Ovary (tissue), 3 donors: ENCODE measurements at regions not wholly inside any gene's neighbourhood (a gene's known extent, or its start where the extent isn't known, plus 50 kb on each side); places are given as distances from the start of the nearest gene placed in this dataset.

ENCODE experiments used
- POLR2A ChIP-seq: fragments of 450-650 bp; IDR thresholded peaks from one replicate; pipeline ENCODE4 v1.6.1; 2017; ENCODE audit warnings: antibody characterized with exemption, mild to moderate bottlenecking, moderate library complexity
- TF ChIP-seq, protein P1 (sequence below), 3 donors: fragments of 450-650 bp in 2 of 3; fragments of 200-600 bp in 1 of 3; IDR thresholded peaks; one replicate each; pipeline versions ENCODE4 v1.5.1 to v1.8.0; 2016 to 2022; ENCODE audit warnings: antibody characterized with exemption in 3 of 3, mild to moderate bottlenecking in 1 of 3
- donor health status: DM: no; HTN: no; CAD: no.

DNA sequence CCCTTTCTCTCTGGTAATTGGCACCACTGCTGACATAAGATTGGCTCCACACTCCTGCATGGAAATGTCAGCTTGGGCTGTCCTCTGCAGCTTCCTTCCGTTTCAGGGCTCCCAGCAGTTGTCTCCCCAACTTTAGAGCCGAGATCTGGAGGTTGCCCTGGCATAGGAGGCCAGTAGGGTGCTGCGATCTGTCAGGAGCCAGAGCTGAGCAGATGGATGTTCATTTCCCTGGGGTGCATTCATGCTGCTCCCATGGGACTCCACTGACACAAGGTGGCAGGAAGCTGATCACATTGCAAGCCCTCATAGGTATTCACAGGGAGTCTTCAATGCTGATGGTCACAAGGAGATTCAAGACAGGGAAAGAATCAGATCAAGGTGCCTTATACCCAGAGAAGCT lies 116.6 kb upstream of the RAI2 start:
- TF ChIP-seq, protein P1, sequence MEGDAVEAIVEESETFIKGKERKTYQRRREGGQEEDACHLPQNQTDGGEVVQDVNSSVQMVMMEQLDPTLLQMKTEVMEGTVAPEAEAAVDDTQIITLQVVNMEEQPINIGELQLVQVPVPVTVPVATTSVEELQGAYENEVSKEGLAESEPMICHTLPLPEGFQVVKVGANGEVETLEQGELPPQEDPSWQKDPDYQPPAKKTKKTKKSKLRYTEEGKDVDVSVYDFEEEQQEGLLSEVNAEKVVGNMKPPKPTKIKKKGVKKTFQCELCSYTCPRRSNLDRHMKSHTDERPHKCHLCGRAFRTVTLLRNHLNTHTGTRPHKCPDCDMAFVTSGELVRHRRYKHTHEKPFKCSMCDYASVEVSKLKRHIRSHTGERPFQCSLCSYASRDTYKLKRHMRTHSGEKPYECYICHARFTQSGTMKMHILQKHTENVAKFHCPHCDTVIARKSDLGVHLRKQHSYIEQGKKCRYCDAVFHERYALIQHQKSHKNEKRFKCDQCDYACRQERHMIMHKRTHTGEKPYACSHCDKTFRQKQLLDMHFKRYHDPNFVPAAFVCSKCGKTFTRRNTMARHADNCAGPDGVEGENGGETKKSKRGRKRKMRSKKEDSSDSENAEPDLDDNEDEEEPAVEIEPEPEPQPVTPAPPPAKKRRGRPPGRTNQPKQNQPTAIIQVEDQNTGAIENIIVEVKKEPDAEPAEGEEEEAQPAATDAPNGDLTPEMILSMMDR (IDR thresholded peaks at IDR 0.05): no peak
- no peak for TF ChIP-seq POLR2A
